OCI-LY7 (cell line): ENCODE measurements at regions not wholly inside any gene's neighbourhood (a gene's known extent, or its start where the extent isn't known, plus 50 kb on each side); places are given as distances from the start of the nearest gene placed in this dataset.

Experiments
- BruUV-seq: library from RNA; stranded (reverse); fragments of 400-500 nt; replicated peaks from 2 replicates; lab custom pipeline; 2021; lab: Mats Ljungman, UMichigan
- CTCF ChIA-PET: fragments of 300-600 bp; sonication (Branson Sonifier 250); formaldehyde crosslinking; loops from one replicate; lab custom pipeline; 2022; ENCODE audit warnings: antibody characterized with exemption; ENCODE audit not compliant: unreplicated experiment; lab: Charles Lee
- POLR2A ChIA-PET: fragments of 300-600 bp; sonication (Branson Sonifier 250); formaldehyde crosslinking; loops from one replicate; lab custom pipeline; 2022; ENCODE audit warnings: antibody characterized with exemption; lab: Charles Lee
- DNase-seq: peaks from one replicate; pipeline ENCODE4 v3.0.0-alpha.2; 2015; ENCODE audit warnings: low spot score
- H2AFZ ChIP-seq: fragments of 200-600 bp; sonication (generic), shearing (Covaris generic); 2 replicates; pipeline ENCODE4 v1.6.1; 2014; ENCODE audit warnings: mild to moderate bottlenecking, antibody characterized with exemption, low read length, moderate library complexity
- H3K27ac ChIP-seq: fragments of 200-600 bp; sonication (generic); 2 replicates; pipeline ENCODE4 v1.5.1; 2014; ENCODE audit warnings: mixed run types, low read depth, mild to moderate bottlenecking, moderate library complexity, low read length, inconsistent platforms; ENCODE audit not compliant: poor library complexity, severe bottlenecking
- H3K36me3 ChIP-seq: fragments of 200-600 bp; sonication (generic); 2 replicates; pipeline ENCODE4 v1.6.1; 2014; ENCODE audit warnings: mild to moderate bottlenecking, antibody characterized with exemption, low read length, moderate library complexity, mixed read lengths; ENCODE audit not compliant: insufficient read depth
- H3K4me1 ChIP-seq: fragments of 200-600 bp; sonication (generic); 2 replicates; pipeline ENCODE4 v1.5.1; 2014; ENCODE audit warnings: mild to moderate bottlenecking, low read length; ENCODE audit not compliant: insufficient read depth, poor library complexity, severe bottlenecking
- H3K4me2 ChIP-seq: fragments of 200-600 bp; sonication (generic); 2 replicates; pipeline ENCODE4 v1.6.1; 2014; ENCODE audit warnings: mild to moderate bottlenecking, low read length
- H3K4me3 ChIP-seq: fragments of 200-600 bp; sonication (generic); 2 replicates; pipeline ENCODE4 v1.5.1; 2014; ENCODE audit warnings: mild to moderate bottlenecking, low read depth, low read length; ENCODE audit not compliant: poor library complexity, severe bottlenecking
- H3K79me2 ChIP-seq: fragments of 200-600 bp; sonication (generic); 2 replicates; pipeline ENCODE4 v1.6.1; 2016; ENCODE audit warnings: low read depth, mild to moderate bottlenecking, low read length, moderate library complexity, mixed read lengths; ENCODE audit not compliant: insufficient read depth
- H3K9me2 ChIP-seq: fragments of 200-600 bp; sonication (generic); 2 replicates; pipeline ENCODE4 v1.6.1; 2016; ENCODE audit warnings: mild to moderate bottlenecking, low read length, mixed read lengths; ENCODE audit not compliant: insufficient read depth
- H3K9me3 ChIP-seq: fragments of 200-600 bp; sonication (generic); 2 replicates; pipeline ENCODE4 v1.6.1; 2014; ENCODE audit warnings: mild to moderate bottlenecking, mixed run types, low read length, mixed read lengths
- H4K20me1 ChIP-seq: fragments of 200-600 bp; sonication (generic); 2 replicates; pipeline ENCODE4 v1.6.1; 2014; ENCODE audit warnings: mild to moderate bottlenecking, antibody characterized with exemption, low read length, moderate library complexity, mixed read lengths; ENCODE audit not compliant: insufficient read depth
- CTCF ChIP-seq: fragments of 200-600 bp; sonication (generic); conservative IDR thresholded peaks from 2 replicates; pipeline ENCODE4 v1.5.1; 2014; ENCODE audit warnings: mild to moderate bottlenecking, antibody characterized with exemption, low read length, moderate library complexity, mixed read lengths
- EZH2phosphoT487 ChIP-seq: fragments of 200-600 bp; sonication (generic); IDR thresholded peaks from 2 replicates; pipeline ENCODE4 v1.6.1; 2018; ENCODE audit warnings: low read depth, borderline replicate concordance, mild to moderate bottlenecking, mixed run types, antibody characterized with exemption, low read length, moderate library complexity, mixed read lengths
- intact Hi-C: fragments of 100-400 bp; cut with micrococcal nuclease; formaldehyde crosslinking; loops from one replicate; pipeline ENCODE4 v1.10.0; 2022; ENCODE audit not compliant: unreplicated experiment

- peak; percentile 11 for DNase-seq
- Histone ChIP-seq H3K79me2 (peaks cover 64% of the 10 kb centered on the region), H3K9me2 (no peaks in the 10 kb centered on the region), H3K4me3 (no peak overlapping the region), H3K4me2 (no peak overlapping the region), H3K36me3 (peaks cover 53% of the 10 kb centered on the region), H2AFZ (no peak overlapping the region), H4K20me1 (peaks cover 5% of the 10 kb centered on the region; the same call in 1 of the 2 replicates), H3K27ac (no peak overlapping the region), H3K4me1 (peaks cover 38% of the 10 kb centered on the region), H3K9me3 (no peaks in the 10 kb centered on the region; the same call in 1 of the 2 replicates)
- ChIA-PET CTCF (no interaction called here), POLR2A (interaction anchor here (0.7 to 0.9 kb wide), 2 partner anchors 18 to 247 kb away, joined by 3 read pairs; no protein-coding TSS in a partner anchor)
- no TSS peak for BruUV-seq
- intact Hi-C loops = no loop called here
- TF ChIP-seq CTCF (peak; percentile 69), EZH2phosphoT487 (no peak)
These were observed 255.7 kb upstream of the MKLN1 start for GRCh38 chr7:131071786-131072504.

DNA sequence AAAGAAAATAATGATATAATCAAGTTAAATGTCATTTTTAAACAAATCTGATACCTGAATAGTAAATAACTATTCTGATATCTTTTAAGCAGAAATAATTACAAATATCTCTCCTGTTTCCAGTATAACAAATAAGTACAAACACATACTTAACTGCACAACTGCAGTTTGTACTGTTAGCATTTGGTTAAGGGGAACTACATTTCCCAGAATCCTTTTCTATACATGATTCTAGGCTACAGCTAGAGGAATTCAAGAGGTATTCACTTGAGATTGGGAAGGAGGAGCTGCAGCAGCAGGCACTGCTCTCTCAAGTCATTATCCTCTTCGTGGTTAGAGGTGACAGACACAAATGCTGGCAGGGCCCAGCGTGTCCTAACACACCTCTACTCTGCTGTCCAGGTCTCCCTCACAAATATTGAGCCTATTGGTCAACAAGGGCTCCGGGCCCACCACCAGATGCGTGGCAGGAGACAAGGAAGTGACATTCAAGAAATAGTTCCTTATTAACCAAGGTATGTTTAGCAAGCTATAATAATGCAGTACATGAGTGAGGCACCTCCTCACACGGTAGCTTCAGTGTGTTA lies 255.1 kb upstream of the MKLN1 start:
- Histone ChIP-seq H3K4me3 (no peak overlapping the region), H2AFZ (no peak overlapping the region), H3K9me2 (no peaks in the 10 kb centered on the region), H3K4me1 (peaks cover 32% of the 10 kb centered on the region), H3K79me2 (peaks cover 64% of the 10 kb centered on the region), H3K36me3 (peaks cover 49% of the 10 kb centered on the region), H3K27ac (no peak overlapping the region), H3K4me2 (no peak overlapping the region), H3K9me3 (no peaks in the 10 kb centered on the region; the same call in 1 of the 2 replicates), H4K20me1 (peaks cover 5% of the 10 kb centered on the region; the same call in 1 of the 2 replicates)
- no TSS peak for BruUV-seq
- no peak for TF ChIP-seq CTCF
- no peak for TF ChIP-seq EZH2phosphoT487
- CTCF ChIA-PET = no interaction called here
- DNase-seq = no peak
- POLR2A ChIA-PET = interaction anchor here (0.9 kb wide), 1 partner anchor 18 kb away, joined by 3 read pairs; no protein-coding TSS in a partner anchor
- intact Hi-C loops = no loop called here

DNA sequence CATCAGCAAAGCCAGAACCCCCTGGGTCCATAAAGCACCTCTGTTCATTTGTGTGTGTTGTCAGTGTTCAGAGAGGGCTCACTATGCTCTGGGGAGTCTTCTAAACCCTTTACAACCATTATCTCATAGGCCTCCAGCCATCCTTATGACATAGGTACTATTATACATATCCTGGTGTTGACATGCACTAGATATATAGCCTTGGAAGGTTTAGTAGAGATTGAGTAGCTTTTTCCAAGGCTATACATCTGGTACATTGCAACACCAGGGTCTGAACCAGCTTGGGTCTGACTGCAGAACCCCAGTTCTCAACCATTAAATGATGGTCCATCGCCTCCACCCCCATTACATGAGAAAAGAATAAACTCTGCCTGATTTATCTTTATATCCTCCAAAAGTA lies 253.6 kb upstream of the MKLN1 start:
- Histone ChIP-seq H4K20me1 (no peaks in the 10 kb centered on the region), H3K4me3 (no peak overlapping the region), H3K9me3 (no peaks in the 10 kb centered on the region; the same call in 1 of the 2 replicates), H2AFZ (no peak overlapping the region), H3K36me3 (peaks cover 53% of the 10 kb centered on the region), H3K9me2 (no peaks in the 10 kb centered on the region), H3K4me2 (no peak overlapping the region), H3K79me2 (peaks cover 57% of the 10 kb centered on the region), H3K27ac (no peak overlapping the region), H3K4me1 (peaks cover 18% of the 10 kb centered on the region)
- BruUV-seq = no TSS peak
- DNase-seq = no peak
- no peak for TF ChIP-seq CTCF
- no peak for TF ChIP-seq EZH2phosphoT487
- CTCF ChIA-PET = no interaction called here
- POLR2A ChIA-PET = no interaction called here
- intact Hi-C loops = no loop called here
